ENCODE measurements at regions not wholly inside any gene's neighbourhood (a gene's known extent, or its start where the extent isn't known, plus 50 kb on each side); places are given as distances from the start of the nearest gene placed in this dataset.

DNA sequence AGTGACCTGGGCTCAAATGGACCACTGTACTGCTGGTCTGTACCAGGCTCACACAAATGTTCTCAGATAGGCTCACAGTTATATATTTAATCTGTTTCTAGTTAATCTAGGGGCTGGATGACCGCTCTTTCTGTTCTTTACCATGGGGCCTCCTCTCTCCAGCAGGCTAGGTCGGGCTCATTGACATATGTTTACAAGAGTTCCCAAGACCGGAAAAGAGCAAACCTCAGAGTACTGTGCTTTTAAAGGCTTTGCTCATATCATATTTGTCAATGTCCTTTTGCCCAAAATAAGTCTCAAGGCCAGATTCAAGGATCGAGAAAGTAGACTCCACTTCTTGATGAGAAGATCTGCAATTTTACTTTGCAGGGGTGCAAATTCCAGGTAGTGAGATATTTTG lies 348.0 kb upstream of the EPHA6 start (continued):
- TF ChIP-seq, protein P1, sequence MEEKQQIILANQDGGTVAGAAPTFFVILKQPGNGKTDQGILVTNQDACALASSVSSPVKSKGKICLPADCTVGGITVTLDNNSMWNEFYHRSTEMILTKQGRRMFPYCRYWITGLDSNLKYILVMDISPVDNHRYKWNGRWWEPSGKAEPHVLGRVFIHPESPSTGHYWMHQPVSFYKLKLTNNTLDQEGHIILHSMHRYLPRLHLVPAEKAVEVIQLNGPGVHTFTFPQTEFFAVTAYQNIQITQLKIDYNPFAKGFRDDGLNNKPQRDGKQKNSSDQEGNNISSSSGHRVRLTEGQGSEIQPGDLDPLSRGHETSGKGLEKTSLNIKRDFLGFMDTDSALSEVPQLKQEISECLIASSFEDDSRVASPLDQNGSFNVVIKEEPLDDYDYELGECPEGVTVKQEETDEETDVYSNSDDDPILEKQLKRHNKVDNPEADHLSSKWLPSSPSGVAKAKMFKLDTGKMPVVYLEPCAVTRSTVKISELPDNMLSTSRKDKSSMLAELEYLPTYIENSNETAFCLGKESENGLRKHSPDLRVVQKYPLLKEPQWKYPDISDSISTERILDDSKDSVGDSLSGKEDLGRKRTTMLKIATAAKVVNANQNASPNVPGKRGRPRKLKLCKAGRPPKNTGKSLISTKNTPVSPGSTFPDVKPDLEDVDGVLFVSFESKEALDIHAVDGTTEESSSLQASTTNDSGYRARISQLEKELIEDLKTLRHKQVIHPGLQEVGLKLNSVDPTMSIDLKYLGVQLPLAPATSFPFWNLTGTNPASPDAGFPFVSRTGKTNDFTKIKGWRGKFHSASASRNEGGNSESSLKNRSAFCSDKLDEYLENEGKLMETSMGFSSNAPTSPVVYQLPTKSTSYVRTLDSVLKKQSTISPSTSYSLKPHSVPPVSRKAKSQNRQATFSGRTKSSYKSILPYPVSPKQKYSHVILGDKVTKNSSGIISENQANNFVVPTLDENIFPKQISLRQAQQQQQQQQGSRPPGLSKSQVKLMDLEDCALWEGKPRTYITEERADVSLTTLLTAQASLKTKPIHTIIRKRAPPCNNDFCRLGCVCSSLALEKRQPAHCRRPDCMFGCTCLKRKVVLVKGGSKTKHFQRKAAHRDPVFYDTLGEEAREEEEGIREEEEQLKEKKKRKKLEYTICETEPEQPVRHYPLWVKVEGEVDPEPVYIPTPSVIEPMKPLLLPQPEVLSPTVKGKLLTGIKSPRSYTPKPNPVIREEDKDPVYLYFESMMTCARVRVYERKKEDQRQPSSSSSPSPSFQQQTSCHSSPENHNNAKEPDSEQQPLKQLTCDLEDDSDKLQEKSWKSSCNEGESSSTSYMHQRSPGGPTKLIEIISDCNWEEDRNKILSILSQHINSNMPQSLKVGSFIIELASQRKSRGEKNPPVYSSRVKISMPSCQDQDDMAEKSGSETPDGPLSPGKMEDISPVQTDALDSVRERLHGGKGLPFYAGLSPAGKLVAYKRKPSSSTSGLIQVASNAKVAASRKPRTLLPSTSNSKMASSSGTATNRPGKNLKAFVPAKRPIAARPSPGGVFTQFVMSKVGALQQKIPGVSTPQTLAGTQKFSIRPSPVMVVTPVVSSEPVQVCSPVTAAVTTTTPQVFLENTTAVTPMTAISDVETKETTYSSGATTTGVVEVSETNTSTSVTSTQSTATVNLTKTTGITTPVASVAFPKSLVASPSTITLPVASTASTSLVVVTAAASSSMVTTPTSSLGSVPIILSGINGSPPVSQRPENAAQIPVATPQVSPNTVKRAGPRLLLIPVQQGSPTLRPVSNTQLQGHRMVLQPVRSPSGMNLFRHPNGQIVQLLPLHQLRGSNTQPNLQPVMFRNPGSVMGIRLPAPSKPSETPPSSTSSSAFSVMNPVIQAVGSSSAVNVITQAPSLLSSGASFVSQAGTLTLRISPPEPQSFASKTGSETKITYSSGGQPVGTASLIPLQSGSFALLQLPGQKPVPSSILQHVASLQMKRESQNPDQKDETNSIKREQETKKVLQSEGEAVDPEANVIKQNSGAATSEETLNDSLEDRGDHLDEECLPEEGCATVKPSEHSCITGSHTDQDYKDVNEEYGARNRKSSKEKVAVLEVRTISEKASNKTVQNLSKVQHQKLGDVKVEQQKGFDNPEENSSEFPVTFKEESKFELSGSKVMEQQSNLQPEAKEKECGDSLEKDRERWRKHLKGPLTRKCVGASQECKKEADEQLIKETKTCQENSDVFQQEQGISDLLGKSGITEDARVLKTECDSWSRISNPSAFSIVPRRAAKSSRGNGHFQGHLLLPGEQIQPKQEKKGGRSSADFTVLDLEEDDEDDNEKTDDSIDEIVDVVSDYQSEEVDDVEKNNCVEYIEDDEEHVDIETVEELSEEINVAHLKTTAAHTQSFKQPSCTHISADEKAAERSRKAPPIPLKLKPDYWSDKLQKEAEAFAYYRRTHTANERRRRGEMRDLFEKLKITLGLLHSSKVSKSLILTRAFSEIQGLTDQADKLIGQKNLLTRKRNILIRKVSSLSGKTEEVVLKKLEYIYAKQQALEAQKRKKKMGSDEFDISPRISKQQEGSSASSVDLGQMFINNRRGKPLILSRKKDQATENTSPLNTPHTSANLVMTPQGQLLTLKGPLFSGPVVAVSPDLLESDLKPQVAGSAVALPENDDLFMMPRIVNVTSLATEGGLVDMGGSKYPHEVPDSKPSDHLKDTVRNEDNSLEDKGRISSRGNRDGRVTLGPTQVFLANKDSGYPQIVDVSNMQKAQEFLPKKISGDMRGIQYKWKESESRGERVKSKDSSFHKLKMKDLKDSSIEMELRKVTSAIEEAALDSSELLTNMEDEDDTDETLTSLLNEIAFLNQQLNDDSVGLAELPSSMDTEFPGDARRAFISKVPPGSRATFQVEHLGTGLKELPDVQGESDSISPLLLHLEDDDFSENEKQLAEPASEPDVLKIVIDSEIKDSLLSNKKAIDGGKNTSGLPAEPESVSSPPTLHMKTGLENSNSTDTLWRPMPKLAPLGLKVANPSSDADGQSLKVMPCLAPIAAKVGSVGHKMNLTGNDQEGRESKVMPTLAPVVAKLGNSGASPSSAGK (IDR thresholded peaks at IDR 0.05), result no peak
- TF ChIP-seq MAFF (IDR thresholded peaks at IDR 0.05; ENCODE audit: low read length) (no peak), RBFOX2 (IDR thresholded peaks at IDR 0.05; ENCODE audit: low read depth, low read length) (no peak), ZNF174 (CRISPR knock-in tag; IDR thresholded peaks at IDR 0.05) (no peak), HCFC1 (IDR thresholded peaks at IDR 0.05; ENCODE audit: low read depth, low read length) (no peak)

Data from K562 (cell line).